ENCODE measurements at regions not wholly inside any gene's neighbourhood (a gene's known extent, or its start where the extent isn't known, plus 50 kb on each side); places are given as distances from the start of the nearest gene placed in this dataset.

DNA sequence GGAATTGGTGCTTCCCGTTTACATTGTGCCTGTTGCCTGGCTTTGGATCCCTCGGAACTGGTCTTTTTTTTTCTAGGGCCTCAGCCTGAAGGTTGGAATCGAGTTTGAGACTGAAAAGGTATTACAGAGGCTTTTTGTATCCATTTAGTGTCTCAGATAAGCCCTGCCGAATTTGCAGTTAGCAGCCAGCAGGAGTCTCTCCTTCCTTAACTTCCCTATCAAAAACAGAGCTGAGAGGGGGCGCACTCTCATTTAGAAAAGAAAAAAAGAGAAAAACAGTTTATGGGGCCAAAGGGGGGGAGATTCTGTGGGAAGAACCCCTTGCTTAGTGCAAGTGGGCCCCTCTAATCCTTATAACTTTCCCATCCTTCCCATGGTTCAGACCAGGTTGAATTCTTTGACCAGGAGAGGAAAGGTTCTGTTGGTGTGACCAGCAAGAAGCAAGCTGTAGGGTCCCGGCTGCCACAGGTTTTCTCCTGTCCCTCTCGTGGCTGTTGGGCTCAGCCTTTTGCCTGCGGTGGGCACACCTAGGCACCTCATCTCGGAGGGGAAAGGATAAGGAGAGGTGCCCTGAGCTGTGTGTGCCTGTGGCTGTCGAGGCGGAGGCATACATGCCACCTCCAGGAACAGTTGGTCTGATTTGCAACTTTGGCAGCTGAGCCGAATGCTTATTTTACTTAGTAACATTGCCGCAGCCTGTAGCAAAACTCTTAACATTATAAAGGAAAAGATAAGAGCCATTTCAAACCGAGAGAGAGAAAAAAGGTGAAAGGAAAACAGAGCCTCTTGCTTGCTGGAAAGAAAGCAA is 565.0 kb upstream of the CNTN5 start:
- Histone ChIP-seq H3K4me2 (ENCODE audit: low read depth, low read length, poor library complexity, severe bottlenecking) (no peak overlapping the region), H3K4me3 (ENCODE audit: insufficient read depth, low read length, poor library complexity, severe bottlenecking) (no peak overlapping the region), H3K36me3 (ENCODE audit: low read length) (no peaks in the 10 kb centered on the region), H3K27ac (ENCODE audit: low read depth, low read length) (no peak overlapping the region), H3F3A (ENCODE audit: insufficient read depth) (no peaks in the 10 kb centered on the region), H3K9me2 (replicated peaks; ENCODE audit: insufficient read depth, low read length) (no peaks in the 10 kb centered on the region), H3K27me3 (ENCODE audit: low read length) (no peaks in the 10 kb centered on the region), H4K20me1 (ENCODE audit: low read depth, low read length) (no peaks in the 10 kb centered on the region), H3K9ac (ENCODE audit: low read length) (no peak overlapping the region), H3K79me2 (ENCODE audit: insufficient read depth, low read length) (no peaks in the 10 kb centered on the region), H3K9me3 (ENCODE audit: insufficient read depth, low read length) (no peaks in the 10 kb centered on the region), H2AFZ (ENCODE audit: low read depth, low read length, severe bottlenecking) (no peak overlapping the region)
- TF ChIP-seq EZH2phosphoT487 (conservative IDR thresholded peaks at IDR 0.05; ENCODE audit: low read length): no peak
- TF ChIP-seq, protein P1, sequence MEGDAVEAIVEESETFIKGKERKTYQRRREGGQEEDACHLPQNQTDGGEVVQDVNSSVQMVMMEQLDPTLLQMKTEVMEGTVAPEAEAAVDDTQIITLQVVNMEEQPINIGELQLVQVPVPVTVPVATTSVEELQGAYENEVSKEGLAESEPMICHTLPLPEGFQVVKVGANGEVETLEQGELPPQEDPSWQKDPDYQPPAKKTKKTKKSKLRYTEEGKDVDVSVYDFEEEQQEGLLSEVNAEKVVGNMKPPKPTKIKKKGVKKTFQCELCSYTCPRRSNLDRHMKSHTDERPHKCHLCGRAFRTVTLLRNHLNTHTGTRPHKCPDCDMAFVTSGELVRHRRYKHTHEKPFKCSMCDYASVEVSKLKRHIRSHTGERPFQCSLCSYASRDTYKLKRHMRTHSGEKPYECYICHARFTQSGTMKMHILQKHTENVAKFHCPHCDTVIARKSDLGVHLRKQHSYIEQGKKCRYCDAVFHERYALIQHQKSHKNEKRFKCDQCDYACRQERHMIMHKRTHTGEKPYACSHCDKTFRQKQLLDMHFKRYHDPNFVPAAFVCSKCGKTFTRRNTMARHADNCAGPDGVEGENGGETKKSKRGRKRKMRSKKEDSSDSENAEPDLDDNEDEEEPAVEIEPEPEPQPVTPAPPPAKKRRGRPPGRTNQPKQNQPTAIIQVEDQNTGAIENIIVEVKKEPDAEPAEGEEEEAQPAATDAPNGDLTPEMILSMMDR (IDR thresholded peaks at IDR 0.05; ENCODE audit: insufficient read depth, low read length, poor library complexity, severe bottlenecking): no peak

- Histone ChIP-seq H3K27me3 (ENCODE audit: low read length) (no peaks in the 10 kb centered on the region), H3F3A (ENCODE audit: insufficient read depth) (no peaks in the 10 kb centered on the region), H3K9me2 (replicated peaks; ENCODE audit: insufficient read depth, low read length) (no peaks in the 10 kb centered on the region), H3K27ac (ENCODE audit: low read depth, low read length) (no peak overlapping the region), H4K20me1 (ENCODE audit: low read depth, low read length) (no peaks in the 10 kb centered on the region), H3K4me2 (ENCODE audit: low read depth, low read length, poor library complexity, severe bottlenecking) (no peak overlapping the region), H3K36me3 (ENCODE audit: low read length) (no peaks in the 10 kb centered on the region), H2AFZ (ENCODE audit: low read depth, low read length, severe bottlenecking) (no peak overlapping the region), H3K9me3 (ENCODE audit: insufficient read depth, low read length) (no peaks in the 10 kb centered on the region), H3K9ac (ENCODE audit: low read length) (no peak overlapping the region), H3K79me2 (ENCODE audit: insufficient read depth, low read length) (no peaks in the 10 kb centered on the region), H3K4me3 (ENCODE audit: insufficient read depth, low read length, poor library complexity, severe bottlenecking) (no peak overlapping the region)
- TF ChIP-seq EZH2phosphoT487 (conservative IDR thresholded peaks at IDR 0.05; ENCODE audit: low read length): no peak
- TF ChIP-seq, protein P1 (IDR thresholded peaks at IDR 0.05; ENCODE audit: insufficient read depth, low read length, poor library complexity, severe bottlenecking): no peak
Measured at GRCh38 chr11:98456308-98456680, 564.5 kb upstream of the CNTN5 start.

GRCh38 chr11:98495016-98495415 is 525.7 kb upstream of the CNTN5 start:
- no peaks in the 10 kb centered on the region for H3K9me3 ChIP-seq (ENCODE audit: insufficient read depth, low read length)
- H3K79me2 ChIP-seq (ENCODE audit: insufficient read depth, low read length): no peaks in the 10 kb centered on the region
- no peak overlapping the region for H3K4me2 ChIP-seq (ENCODE audit: low read depth, low read length, poor library complexity, severe bottlenecking)
- H2AFZ ChIP-seq (ENCODE audit: low read depth, low read length, severe bottlenecking): no peak overlapping the region
- no peak overlapping the region for H3K9ac ChIP-seq (ENCODE audit: low read length)
- H3K36me3 ChIP-seq (ENCODE audit: low read length): no peaks in the 10 kb centered on the region
- no peak overlapping the region for H3K27ac ChIP-seq (ENCODE audit: low read depth, low read length)
- no peaks in the 10 kb centered on the region for H3F3A ChIP-seq (ENCODE audit: insufficient read depth)
- TF ChIP-seq EZH2phosphoT487 (conservative IDR thresholded peaks at IDR 0.05; ENCODE audit: low read length): no peak
- TF ChIP-seq, protein P1 (IDR thresholded peaks at IDR 0.05; ENCODE audit: insufficient read depth, low read length, poor library complexity, severe bottlenecking): no peak
- no peak overlapping the region for H3K4me3 ChIP-seq (ENCODE audit: insufficient read depth, low read length, poor library complexity, severe bottlenecking)
- H4K20me1 ChIP-seq (ENCODE audit: low read depth, low read length): no peaks in the 10 kb centered on the region
- H3K27me3 ChIP-seq (ENCODE audit: low read length): no peaks in the 10 kb centered on the region
- no peaks in the 10 kb centered on the region for H3K9me2 ChIP-seq (replicated peaks; ENCODE audit: insufficient read depth, low read length)
